ENCODE measurements at regions not wholly inside any gene's neighbourhood (a gene's known extent, or its start where the extent isn't known, plus 50 kb on each side); places are given as distances from the start of the nearest gene placed in this dataset.

GRCh38 chrX:39815631-39816030 is 282.1 kb downstream of the BCOR start:
- TF ChIP-seq CTCF (conservative IDR thresholded peaks at IDR 0.05; ENCODE audit: low read depth, low read length): no peak
- no peak overlapping the region for H3K4me3 ChIP-seq (ENCODE audit: low read length)
- DNase-seq (ENCODE audit: low read depth): no peak

- DNase-seq (ENCODE audit: low read depth): no peak
- H3K4me3 ChIP-seq (ENCODE audit: low read length): no peak overlapping the region
- no peak for TF ChIP-seq CTCF (conservative IDR thresholded peaks at IDR 0.05; ENCODE audit: low read depth, low read length)
Observed at GRCh38 chrX:39816871-39817731, 280.7 kb downstream of the BCOR start.

- no peak overlapping the region for H3K4me3 ChIP-seq (ENCODE audit: low read length)
- no peak for TF ChIP-seq CTCF (conservative IDR thresholded peaks at IDR 0.05; ENCODE audit: low read depth, low read length)
- DNase-seq (ENCODE audit: low read depth): no peak
Observed at GRCh38 chrX:39817754-39818470, 279.8 kb downstream of the BCOR start.

GRCh38 chrX:39818750-39819149 is 279.0 kb downstream of the BCOR start:
- DNase-seq (ENCODE audit: low read depth): no peak
- TF ChIP-seq CTCF (conservative IDR thresholded peaks at IDR 0.05; ENCODE audit: low read depth, low read length): no peak
- H3K4me3 ChIP-seq (ENCODE audit: low read length): no peak overlapping the region

- no peak overlapping the region for H3K4me3 ChIP-seq (ENCODE audit: low read length)
Observed at GRCh38 chrX:39819921-39820849, 277.6 kb downstream of the BCOR start.

More at GRCh38 chrX:39819921-39820849, 277.6 kb downstream of the BCOR start:
- no peak for TF ChIP-seq CTCF (conservative IDR thresholded peaks at IDR 0.05; ENCODE audit: low read depth, low read length)
- no peak for DNase-seq (ENCODE audit: low read depth)
